ENCODE measurements at regions not wholly inside any gene's neighbourhood (a gene's known extent, or its start where the extent isn't known, plus 50 kb on each side); places are given as distances from the start of the nearest gene placed in this dataset.

- H3K27ac ChIP-seq (ENCODE audit: low read depth, low read length), result no peak overlapping the region
- POLR2A ChIA-PET (ENCODE audit: partially characterized antibody), result interaction anchor here (2.3 kb wide), 1 partner anchor 10 kb away, joined by 8 read pairs; no protein-coding TSS in a partner anchor
- H3K4ac ChIP-seq (replicated peaks; ENCODE audit: insufficient read length, low read depth, low read length), result peak overlapping the region; percentile 27
- H3K23me2 ChIP-seq (ENCODE audit: low read depth, low read length), result peaks cover 8% of the 10 kb centered on the region; the same call in 1 of the 2 replicates
- no peak overlapping the region for H3K23ac ChIP-seq (ENCODE audit: insufficient read length)
- no peak overlapping the region for H3K56ac ChIP-seq (replicated peaks; ENCODE audit: insufficient read length, low read depth, low read length)
- H3K79me1 ChIP-seq (ENCODE audit: low read depth, low read length), result no peaks in the 10 kb centered on the region
- H2BK120ac ChIP-seq (replicated peaks; ENCODE audit: low read depth, low read length), result no peak overlapping the region
- no peaks in the 10 kb centered on the region for H3K79me2 ChIP-seq (ENCODE audit: control insufficient read depth in 1 of 2, insufficient read depth in 2 of 2, low read length in 2 of 2)
- H3K27me3 ChIP-seq (replicated peaks in 1 of 4; ENCODE audit: control insufficient read depth in 3 of 4, extremely low read depth in 1 of 4, insufficient read depth in 3 of 4, low read length in 3 of 4), result peaks cover 0 to 7% (median 4%) of the 10 kb centered on the region in 4 experiments; a peak in 4 of 7 replicates
- WGBS, 2 experiments (ENCODE audit: extremely low coverage in 1 of 2, insufficient coverage in 1 of 2, insufficient read length in 1 of 2, insufficient replicate concordance in 2 of 2, low coverage in 1 of 2, low lambda C conversion rate in 2 of 2, missing lambda C conversion rate in 1 of 2), result 74% methylated on average over 9 of the region's 9 CpGs; no CpG with 5 or more reads in 1 of the 2 experiments
- no peak overlapping the region for H3K14ac ChIP-seq (ENCODE audit: insufficient read length)
- no peak overlapping the region; the same call in 1 of the 2 replicates for H2BK15ac ChIP-seq (ENCODE audit: low read length)
- no peak for TF ChIP-seq BACH1 (IDR thresholded peaks at IDR 0.05; ENCODE audit: low read length)
- TF ChIP-seq MAX (IDR thresholded peaks at IDR 0.05), result no peak
- no peak for TF ChIP-seq TCF12 (IDR thresholded peaks at IDR 0.05; ENCODE audit: low read depth, low read length)
- no peak for TF ChIP-seq CTBP2 (IDR thresholded peaks at IDR 0.05; ENCODE audit: borderline replicate concordance, insufficient read depth, insufficient read length, low read length)
- TF ChIP-seq CBX5 (IDR thresholded peaks at IDR 0.05; ENCODE audit: low read depth, low read length), result no peak
- TF ChIP-seq ATF2 (IDR thresholded peaks at IDR 0.05; ENCODE audit: low read length), result no peak
- TF ChIP-seq GABPA (IDR thresholded peaks at IDR 0.05; ENCODE audit: borderline replicate concordance, insufficient read depth, low read length), result no peak
- no peak for TF ChIP-seq BCL11A (IDR thresholded peaks at IDR 0.05; ENCODE audit: low read depth in 2 of 2, low read length in 2 of 2)
- TF ChIP-seq SAP30 (IDR thresholded peaks at IDR 0.05; ENCODE audit: insufficient read depth, insufficient replicate concordance, low read length), result no peak
- no peak overlapping the region for H3K4me3 ChIP-seq (ENCODE audit: extremely low read depth in 1 of 4, insufficient read depth in 2 of 4, low read depth in 3 of 4, low read length in 4 of 4)
- H4K20me1 ChIP-seq (replicated peaks in 1 of 2; ENCODE audit: control insufficient read depth in 1 of 2, insufficient read depth in 2 of 2, low read length in 2 of 2), result no peaks in the 10 kb centered on the region
- H2AFZ ChIP-seq (ENCODE audit: low read length), result no peak overlapping the region
- H2AK5ac ChIP-seq (ENCODE audit: low read depth, low read length), result no peak overlapping the region; the same call in 1 of the 2 replicates
- no peak overlapping the region for H4K8ac ChIP-seq (ENCODE audit: extremely low read depth, insufficient read depth, low read length)
- peak overlapping the region in 1 of 2 experiments; percentile 64; a peak in 2 of 4 replicates for H3K4me2 ChIP-seq (ENCODE audit: insufficient read depth in 1 of 2, low read depth in 2 of 2, low read length in 2 of 2)
- H3K9me3 ChIP-seq (ENCODE audit: insufficient read depth in 2 of 2, low read depth in 1 of 2, low read length in 1 of 2), result no peaks in the 10 kb centered on the region
- H2BK5ac ChIP-seq (ENCODE audit: low read depth, low read length), result no peak overlapping the region
- H4K91ac ChIP-seq (replicated peaks; ENCODE audit: insufficient read length, low read length), result peak overlapping the region; percentile 5
- peak overlapping the region; percentile 99; the same call in 1 of the 2 replicates for H2BK12ac ChIP-seq (ENCODE audit: low read depth, low read length)
- no peaks in the 10 kb centered on the region for H3K36me3 ChIP-seq (ENCODE audit: control insufficient read depth in 2 of 4, insufficient read depth in 4 of 4, low read length in 3 of 4)
- H2BK20ac ChIP-seq (ENCODE audit: low read length), result peak overlapping the region; percentile 69; the same call in 1 of the 2 replicates
- CTCF ChIA-PET (ENCODE audit: partially characterized antibody), result interaction anchor here (1.6 to 2.0 kb wide), 3 partner anchors 18 to 25 kb away, joined by 4 to 7 read pairs (median 5); no protein-coding TSS in a partner anchor
- FAIRE-seq, result no peak
- H3K18ac ChIP-seq (ENCODE audit: extremely low read depth, low read length), result peak overlapping the region; percentile 41
- no peak overlapping the region for H3K9ac ChIP-seq (replicated peaks in 1 of 4; ENCODE audit: extremely low read depth in 1 of 4, low read depth in 3 of 4, low read length in 3 of 4)
- peaks cover 9 to 36% (median 20%) of the 10 kb centered on the region in 4 experiments for H3K4me1 ChIP-seq (replicated peaks in 1 of 4; ENCODE audit: control insufficient read depth in 3 of 4, insufficient read depth in 4 of 4, low read length in 3 of 4)
- no peak for DNase-seq (ENCODE audit: low read depth in 1 of 2, low spot score in 2 of 2)
- H4K5ac ChIP-seq (ENCODE audit: insufficient read length, low read depth, low read length), result no peak overlapping the region
These were observed 128.9 kb downstream of the MRM1 start for GRCh38 chr17:36730095-36730808.
